Keratinocyte (primary cell): ENCODE measurements at regions not wholly inside any gene's neighbourhood (a gene's known extent, or its start where the extent isn't known, plus 50 kb on each side); places are given as distances from the start of the nearest gene placed in this dataset.

Experiments
- DNase-seq: peaks from one replicate; pipeline ENCODE4 v3.0.0-alpha.2; 2011; ENCODE audit warnings: low read depth, missing footprints, low spot score
- FAIRE-seq: peaks from 2 replicates; lab custom pipeline; 2011; peaks lifted over from hg19 to GRCh38; lab: Jason Lieb, UNC
- H2AFZ ChIP-seq: 2 replicates; pipeline ENCODE4 v1.6.0; 2012; ENCODE audit warnings: low read length, control low read depth, inconsistent platforms; ENCODE audit not compliant: control insufficient read depth
- H3K27ac ChIP-seq: 2 replicates; pipeline ENCODE4 v1.5.1; 2011; ENCODE audit warnings: low read length; ENCODE audit not compliant: control insufficient read depth, insufficient read depth
- H3K27me3 ChIP-seq: 3 replicates; pipeline ENCODE4 v1.6.0; 2011; ENCODE audit warnings: low read length; ENCODE audit not compliant: control insufficient read depth, insufficient read depth; ENCODE audit errors: extremely low read depth
- H3K36me3 ChIP-seq, 2 experiments: 2 replicates in 1 of 2; 3 replicates in 1 of 2; pipeline ENCODE4 v1.5.1; 2011; ENCODE audit warnings: low read length in 2 of 2, mild to moderate bottlenecking in 1 of 2; ENCODE audit not compliant: control insufficient read depth in 2 of 2, insufficient read depth in 2 of 2; ENCODE audit errors: extremely low read depth in 1 of 2
- H3K4me1 ChIP-seq: 3 replicates; pipeline ENCODE4 v1.5.1; 2011; ENCODE audit warnings: low read length; ENCODE audit not compliant: control insufficient read depth, insufficient read depth; ENCODE audit errors: extremely low read depth
- H3K4me2 ChIP-seq: 3 replicates; pipeline ENCODE4 v1.6.0; 2011; ENCODE audit warnings: low read depth, low read length; ENCODE audit not compliant: control insufficient read depth, insufficient read depth; ENCODE audit errors: extremely low read depth
- H3K4me3 ChIP-seq, 3 experiments: fragments of 200-600 bp in 1 of 3; sonication (generic) in 1 of 3; 2 replicates in 2 of 3; 3 replicates in 1 of 3; pipeline ENCODE4 v1.5.1; 2011 to 2016; ENCODE audit warnings: low read length in 3 of 3, mild to moderate bottlenecking in 3 of 3, control low read depth in 2 of 3, inconsistent platforms in 1 of 3, low read depth in 1 of 3, mixed read lengths in 1 of 3, mixed run types in 1 of 3, moderate library complexity in 1 of 3; ENCODE audit not compliant: control insufficient read depth in 2 of 3, insufficient read depth in 2 of 3; ENCODE audit errors: extremely low read depth in 1 of 3
- H3K79me2 ChIP-seq: 2 replicates; pipeline ENCODE4 v1.6.0; 2012; ENCODE audit warnings: low read length; ENCODE audit not compliant: control insufficient read depth, insufficient read depth
- H3K9ac ChIP-seq: 3 replicates; pipeline ENCODE4 v1.6.0; 2011; ENCODE audit warnings: low read length; ENCODE audit not compliant: control insufficient read depth, insufficient read depth; ENCODE audit errors: extremely low read depth
- H3K9me1 ChIP-seq: 3 replicates; pipeline ENCODE4 v1.6.0; 2011; ENCODE audit warnings: low read length; ENCODE audit not compliant: control insufficient read depth, insufficient read depth; ENCODE audit errors: extremely low read depth
- H3K9me3 ChIP-seq: 2 replicates; pipeline ENCODE4 v1.5.1; 2012; ENCODE audit warnings: low read depth, low read length; ENCODE audit not compliant: control insufficient read depth
- H4K20me1 ChIP-seq: 3 replicates; pipeline ENCODE4 v1.6.0; 2011; ENCODE audit warnings: low read length; ENCODE audit not compliant: control insufficient read depth, insufficient read depth; ENCODE audit errors: extremely low read depth
- EZH2 ChIP-seq: IDR thresholded peaks from one replicate; pipeline ENCODE4 v1.6.1; 2012; ENCODE audit warnings: inconsistent platforms, mild to moderate bottlenecking, low read length, moderate library complexity
- dilution Hi-C: fragments of 300-500 bp; cut with MboI; formaldehyde crosslinking; loops from one replicate; pipeline ENCODE4 v1.7.0; 2020; ENCODE audit warnings: low sequenced_read_pairs; ENCODE audit not compliant: extremely low pct_ligation_motif_present
- TF ChIP-seq, protein P1 (sequence below), 3 experiments: IDR thresholded peaks in 1 of 3; conservative IDR thresholded peaks in 1 of 3; optimal IDR thresholded peaks in 1 of 3; 2 replicates in 2 of 3; 3 replicates in 1 of 3; pipeline versions ENCODE3 to v1.5.1; 2011; ENCODE audit warnings: low read length in 3 of 3, mild to moderate bottlenecking in 3 of 3, moderate library complexity in 2 of 3, control low read depth in 1 of 3, inconsistent platforms in 1 of 3; ENCODE audit not compliant: insufficient read depth in 2 of 3; ENCODE audit errors: extremely low read depth in 1 of 3

DNA sequence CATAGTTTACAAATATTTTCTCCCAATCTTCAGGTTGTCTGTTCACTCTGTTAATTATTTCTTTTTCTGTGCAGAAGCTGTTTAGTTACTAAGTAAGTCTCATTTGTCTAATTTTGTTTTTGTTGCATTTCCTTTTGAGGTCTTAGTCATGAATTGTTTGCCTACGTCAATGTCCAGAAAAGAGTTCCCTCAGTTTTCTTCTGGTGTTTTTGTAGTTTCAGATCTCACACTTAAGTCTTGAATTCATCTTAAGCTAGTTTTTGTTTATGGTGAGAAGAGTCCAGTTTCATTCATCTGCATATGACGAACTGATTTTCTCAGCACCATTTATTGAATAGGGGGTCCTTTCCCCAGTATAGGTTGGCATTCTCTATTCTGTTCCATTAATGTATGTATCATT is 1252.2 kb upstream of the TMEFF2 start:
- no peak for DNase-seq

DNA sequence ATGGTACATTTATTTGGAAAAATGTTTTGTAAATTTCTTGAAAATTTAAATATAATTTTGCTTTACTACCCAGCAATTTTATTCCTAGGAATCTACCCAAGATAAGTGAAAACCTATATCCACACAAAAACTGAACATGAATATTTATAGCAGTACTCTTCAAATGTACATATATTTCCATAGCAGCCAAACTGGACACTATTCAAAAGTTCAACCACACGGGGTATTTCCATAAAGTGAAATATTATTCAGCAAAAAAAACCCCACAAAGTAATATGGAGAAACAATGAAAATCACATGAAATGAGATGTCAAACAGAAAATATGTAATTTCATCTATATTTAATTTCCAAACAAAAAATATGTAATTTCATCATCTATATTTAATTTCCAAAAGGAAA is 1247.6 kb upstream of the TMEFF2 start:
- dilution Hi-C loops = no loop called here
- TF ChIP-seq, protein P1, sequence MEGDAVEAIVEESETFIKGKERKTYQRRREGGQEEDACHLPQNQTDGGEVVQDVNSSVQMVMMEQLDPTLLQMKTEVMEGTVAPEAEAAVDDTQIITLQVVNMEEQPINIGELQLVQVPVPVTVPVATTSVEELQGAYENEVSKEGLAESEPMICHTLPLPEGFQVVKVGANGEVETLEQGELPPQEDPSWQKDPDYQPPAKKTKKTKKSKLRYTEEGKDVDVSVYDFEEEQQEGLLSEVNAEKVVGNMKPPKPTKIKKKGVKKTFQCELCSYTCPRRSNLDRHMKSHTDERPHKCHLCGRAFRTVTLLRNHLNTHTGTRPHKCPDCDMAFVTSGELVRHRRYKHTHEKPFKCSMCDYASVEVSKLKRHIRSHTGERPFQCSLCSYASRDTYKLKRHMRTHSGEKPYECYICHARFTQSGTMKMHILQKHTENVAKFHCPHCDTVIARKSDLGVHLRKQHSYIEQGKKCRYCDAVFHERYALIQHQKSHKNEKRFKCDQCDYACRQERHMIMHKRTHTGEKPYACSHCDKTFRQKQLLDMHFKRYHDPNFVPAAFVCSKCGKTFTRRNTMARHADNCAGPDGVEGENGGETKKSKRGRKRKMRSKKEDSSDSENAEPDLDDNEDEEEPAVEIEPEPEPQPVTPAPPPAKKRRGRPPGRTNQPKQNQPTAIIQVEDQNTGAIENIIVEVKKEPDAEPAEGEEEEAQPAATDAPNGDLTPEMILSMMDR (optimal IDR thresholded peaks at IDR 0.05 in 1 of 3, IDR thresholded peaks at IDR 0.05 in 1 of 3, conservative IDR thresholded peaks at IDR 0.05 in 1 of 3; ENCODE audit: extremely low read depth in 1 of 3, insufficient read depth in 2 of 3, low read length in 3 of 3) = no peak
- TF ChIP-seq EZH2 = no peak
- H3K9ac ChIP-seq = no peak overlapping the region
- H2AFZ ChIP-seq = no peak overlapping the region
- no peak for FAIRE-seq
- H4K20me1 ChIP-seq = no peaks in the 10 kb centered on the region
- H3K27me3 ChIP-seq = no peaks in the 10 kb centered on the region
- H3K79me2 ChIP-seq = no peaks in the 10 kb centered on the region
- no peak overlapping the region for H3K4me3 ChIP-seq
- H3K9me3 ChIP-seq = no peaks in the 10 kb centered on the region
- no peaks in the 10 kb centered on the region for H3K4me1 ChIP-seq
- no peak overlapping the region for H3K27ac ChIP-seq
- DNase-seq = no peak
- no peaks in the 10 kb centered on the region for H3K9me1 ChIP-seq
- no peak overlapping the region for H3K4me2 ChIP-seq
- no peaks in the 10 kb centered on the region for H3K36me3 ChIP-seq

More for the DNA sequence above, 1252.2 kb upstream of the TMEFF2 start:
- no peak overlapping the region for H3K4me2 ChIP-seq
- dilution Hi-C loops = no loop called here
- no peaks in the 10 kb centered on the region for H4K20me1 ChIP-seq
- H3K27ac ChIP-seq = no peak overlapping the region
- no peaks in the 10 kb centered on the region for H3K27me3 ChIP-seq
- no peak overlapping the region for H3K4me3 ChIP-seq
- H3K9me3 ChIP-seq = no peaks in the 10 kb centered on the region
- no peak overlapping the region for H3K9ac ChIP-seq
- no peak for FAIRE-seq
- H3K79me2 ChIP-seq = no peaks in the 10 kb centered on the region
- no peaks in the 10 kb centered on the region for H3K4me1 ChIP-seq
- H3K36me3 ChIP-seq = no peaks in the 10 kb centered on the region
- H3K9me1 ChIP-seq = no peaks in the 10 kb centered on the region
- H2AFZ ChIP-seq = no peak overlapping the region
- TF ChIP-seq, protein P1 (optimal IDR thresholded peaks at IDR 0.05 in 1 of 3, IDR thresholded peaks at IDR 0.05 in 1 of 3, conservative IDR thresholded peaks at IDR 0.05 in 1 of 3; ENCODE audit: extremely low read depth in 1 of 3, insufficient read depth in 2 of 3, low read length in 3 of 3) = no peak
- TF ChIP-seq EZH2 = no peak
